ENCODE measurements at regions not wholly inside any gene's neighbourhood (a gene's known extent, or its start where the extent isn't known, plus 50 kb on each side); places are given as distances from the start of the nearest gene placed in this dataset.

- H3K4me3 ChIP-seq (replicated peaks in 1 of 2; ENCODE audit: low read depth in 2 of 2, low read length in 2 of 2): no peak overlapping the region
- no peak for TF ChIP-seq CTCF (IDR thresholded peaks at IDR 0.05; ENCODE audit: low read depth, low read length)
- DNase-seq (ENCODE audit: low read depth in 2 of 2): no peak
These were observed 52.8 kb upstream of the SEMA3E start for GRCh38 chr7:83701736-83702135.

Measured in cardiac fibroblast (primary cell).